ENCODE measurements at regions not wholly inside any gene's neighbourhood (a gene's known extent, or its start where the extent isn't known, plus 50 kb on each side); places are given as distances from the start of the nearest gene placed in this dataset.

- Histone ChIP-seq H3K27me3 (ENCODE audit: insufficient read depth, low read length) (no peaks in the 10 kb centered on the region; the same call in 1 of the 2 replicates), H3K23me2 (ENCODE audit: insufficient read length, low read depth, low read length, poor library complexity, severe bottlenecking) (no peaks in the 10 kb centered on the region), H3K14ac (ENCODE audit: insufficient read depth, low read length) (no peak overlapping the region), H3K18ac (ENCODE audit: insufficient read length, low read depth, low read length) (no peak overlapping the region), H2BK5ac (ENCODE audit: insufficient read length, low read length) (no peak overlapping the region), H3K79me1 (ENCODE audit: insufficient read depth, low read depth, low read length, poor library complexity, severe bottlenecking) (no peaks in the 10 kb centered on the region), H4K91ac (ENCODE audit: insufficient read length, low read depth, low read length) (no peak overlapping the region), H3K4ac (ENCODE audit: low read depth, low read length) (no peak overlapping the region), H3K56ac (ENCODE audit: insufficient read length, low read depth, low read length) (no peak overlapping the region), H2BK12ac (ENCODE audit: insufficient read length, low read depth, low read length) (no peak overlapping the region), H3K9ac (ENCODE audit: extremely low read depth, insufficient read length, low read length) (no peak overlapping the region), H3K4me1 (ENCODE audit: insufficient read depth, low read length) (peaks cover 12% of the 10 kb centered on the region), H2BK120ac (ENCODE audit: low read depth, low read length, poor library complexity, severe bottlenecking) (no peak overlapping the region), H3K27ac (ENCODE audit: insufficient read length, low read depth, low read length) (no peak overlapping the region), H3T11ph (ENCODE audit: low read length) (no peak overlapping the region), H4K5ac (ENCODE audit: insufficient read length, low read depth, low read length) (no peak overlapping the region), H3K9me3 (ENCODE audit: control insufficient read depth, low read depth, low read length) (peaks cover 4% of the 10 kb centered on the region), H4K8ac (replicated peaks; ENCODE audit: insufficient read length, low read depth, low read length) (no peak overlapping the region), H2AFZ (ENCODE audit: low read length) (no peak overlapping the region), H3K4me2 (ENCODE audit: insufficient read depth, insufficient read length, low read length) (no peak overlapping the region), H4K20me1 (ENCODE audit: control insufficient read depth, insufficient read depth, insufficient read length) (no peaks in the 10 kb centered on the region), H2AK5ac (ENCODE audit: insufficient read length, low read length) (no peak overlapping the region), H2BK20ac (ENCODE audit: low read depth, low read length, poor library complexity, severe bottlenecking) (no peak overlapping the region), H3K79me2 (ENCODE audit: insufficient read depth, low read length) (no peaks in the 10 kb centered on the region), H3K23ac (ENCODE audit: insufficient read length, low read depth, low read length) (no peak overlapping the region), H2BK15ac (ENCODE audit: low read depth, low read length) (no peak overlapping the region)
- H3K27me3 Mint-ChIP-seq (ENCODE audit: low read depth): peaks cover 11% of the 10 kb centered on the region; the same call in 1 of the 2 replicates
- peaks cover 5 to 10% of the 10 kb centered on the region in 2 experiments; a peak in 4 of 5 replicates for H3K9me3 Mint-ChIP-seq
- DNase-seq: no peak
- peaks cover 0 to 9% (median 2%) of the 10 kb centered on the region in 3 experiments; a peak in 4 of 7 replicates for H3K36me3 Mint-ChIP-seq (ENCODE audit: insufficient read depth in 1 of 3, low read depth in 3 of 3)
- H3K4me3 Mint-ChIP-seq: no peak overlapping the region
- no CpG with 5 or more reads among the region's 9 CpGs for WGBS (ENCODE audit: extremely low coverage, insufficient read length, low lambda C conversion rate)
- TF ChIP-seq, protein P1, sequence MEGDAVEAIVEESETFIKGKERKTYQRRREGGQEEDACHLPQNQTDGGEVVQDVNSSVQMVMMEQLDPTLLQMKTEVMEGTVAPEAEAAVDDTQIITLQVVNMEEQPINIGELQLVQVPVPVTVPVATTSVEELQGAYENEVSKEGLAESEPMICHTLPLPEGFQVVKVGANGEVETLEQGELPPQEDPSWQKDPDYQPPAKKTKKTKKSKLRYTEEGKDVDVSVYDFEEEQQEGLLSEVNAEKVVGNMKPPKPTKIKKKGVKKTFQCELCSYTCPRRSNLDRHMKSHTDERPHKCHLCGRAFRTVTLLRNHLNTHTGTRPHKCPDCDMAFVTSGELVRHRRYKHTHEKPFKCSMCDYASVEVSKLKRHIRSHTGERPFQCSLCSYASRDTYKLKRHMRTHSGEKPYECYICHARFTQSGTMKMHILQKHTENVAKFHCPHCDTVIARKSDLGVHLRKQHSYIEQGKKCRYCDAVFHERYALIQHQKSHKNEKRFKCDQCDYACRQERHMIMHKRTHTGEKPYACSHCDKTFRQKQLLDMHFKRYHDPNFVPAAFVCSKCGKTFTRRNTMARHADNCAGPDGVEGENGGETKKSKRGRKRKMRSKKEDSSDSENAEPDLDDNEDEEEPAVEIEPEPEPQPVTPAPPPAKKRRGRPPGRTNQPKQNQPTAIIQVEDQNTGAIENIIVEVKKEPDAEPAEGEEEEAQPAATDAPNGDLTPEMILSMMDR (conservative IDR thresholded peaks at IDR 0.05): no peak
- H3K4me1 Mint-ChIP-seq: peaks cover 46 to 51% of the 10 kb centered on the region in 2 experiments
- no peak overlapping the region for H3K27ac Mint-ChIP-seq
Measured at GRCh38 chr1:38221006-38221649, 174.5 kb upstream of the POU3F1 start.

All from H9 (cell line).